ENCODE measurements at regions not wholly inside any gene's neighbourhood (a gene's known extent, or its start where the extent isn't known, plus 50 kb on each side); places are given as distances from the start of the nearest gene placed in this dataset.
A peak's percentile ranks its signal among the peaks of the same experiment; 100 is the strongest.

DNA sequence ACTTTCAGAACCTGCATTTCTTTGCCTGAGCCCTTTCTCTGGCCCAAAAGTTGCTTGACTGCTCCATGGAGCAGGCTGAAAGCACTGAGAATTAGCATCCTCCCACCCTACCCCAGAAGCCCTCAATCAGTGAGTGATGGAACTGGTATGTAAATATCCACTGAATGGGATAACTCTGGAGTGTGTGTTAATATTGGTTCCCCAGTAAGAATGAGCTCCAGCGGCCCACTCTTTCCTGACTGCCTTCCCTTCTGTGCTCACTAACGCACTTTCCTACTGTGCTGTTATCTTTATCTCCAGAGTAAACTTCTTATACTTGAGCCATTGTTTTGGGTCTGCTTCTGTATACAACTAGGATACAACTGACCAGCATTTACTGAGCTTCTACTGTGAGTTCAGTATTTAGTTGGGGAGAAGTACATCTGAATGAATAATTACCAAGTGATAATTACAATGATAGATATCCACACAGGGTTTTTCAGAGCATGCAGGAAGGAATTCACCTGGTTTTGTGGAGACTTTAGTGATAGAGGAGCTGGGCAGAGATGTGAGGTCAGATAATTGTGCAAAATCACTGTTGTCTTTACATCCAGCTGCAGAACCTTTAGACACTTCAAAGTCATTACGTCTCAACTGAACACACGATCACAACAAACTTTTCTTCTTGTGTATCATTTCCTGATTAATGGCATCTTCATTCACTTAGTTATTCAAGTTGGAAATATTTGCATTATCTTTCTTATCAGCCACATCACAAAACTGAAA, 149.2 kb upstream of the BTG1 start:
- Histone ChIP-seq H3K9ac (ENCODE audit: low read length) (no peak overlapping the region), H3K79me2 (ENCODE audit: low read length) (no peaks in the 10 kb centered on the region), H3K9me2 (replicated peaks; ENCODE audit: insufficient read depth, low read length) (no peaks in the 10 kb centered on the region), H3K4me1 (ENCODE audit: low read length) (no peaks in the 10 kb centered on the region), H3K27me3 (ENCODE audit: low read length) (no peaks in the 10 kb centered on the region), H3K4me2 (ENCODE audit: low read depth, low read length, poor library complexity, severe bottlenecking) (no peak overlapping the region), H3K27ac (ENCODE audit: low read length) (no peak overlapping the region), H4K20me1 (ENCODE audit: insufficient read depth, low read depth, low read length) (no peaks in the 10 kb centered on the region), H3K9me3 (ENCODE audit: low read length) (no peaks in the 10 kb centered on the region), H3K36me3 (ENCODE audit: insufficient read depth, low read length) (no peaks in the 10 kb centered on the region), H3K4me3 (ENCODE audit: low read length) (no peak overlapping the region), H2AFZ (ENCODE audit: low read length) (no peak overlapping the region)
- DNase-seq = no peak

DNA sequence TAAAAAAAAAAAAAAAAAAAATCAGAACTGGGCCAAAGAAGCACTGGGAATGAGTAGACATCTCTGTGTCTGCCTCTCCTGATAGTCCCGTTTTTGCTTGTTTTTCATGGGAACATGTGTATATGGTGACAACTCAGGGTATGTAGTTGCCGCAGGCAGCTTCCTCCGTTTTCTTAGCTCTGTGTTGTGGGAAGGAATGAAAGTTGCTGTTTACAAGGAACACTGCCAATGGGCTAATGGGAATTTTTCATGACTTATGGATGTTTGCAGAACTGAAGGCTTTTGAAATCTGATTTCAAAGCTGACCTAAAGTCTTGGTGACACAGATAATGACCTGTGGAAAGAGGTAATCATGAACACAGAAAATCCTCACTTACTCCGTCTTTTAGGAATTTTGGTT, 146.4 kb upstream of the BTG1 start:
- Histone ChIP-seq H2AFZ (ENCODE audit: low read length) (no peak overlapping the region), H3K9ac (ENCODE audit: low read length) (no peak overlapping the region), H3K9me3 (ENCODE audit: low read length) (no peaks in the 10 kb centered on the region), H3K4me2 (ENCODE audit: low read depth, low read length, poor library complexity, severe bottlenecking) (no peak overlapping the region), H3K36me3 (ENCODE audit: insufficient read depth, low read length) (no peaks in the 10 kb centered on the region), H3K27me3 (ENCODE audit: low read length) (no peaks in the 10 kb centered on the region), H3K27ac (ENCODE audit: low read length) (no peak overlapping the region), H3K79me2 (ENCODE audit: low read length) (no peaks in the 10 kb centered on the region), H3K4me1 (ENCODE audit: low read length) (no peaks in the 10 kb centered on the region), H4K20me1 (ENCODE audit: insufficient read depth, low read depth, low read length) (no peaks in the 10 kb centered on the region), H3K4me3 (ENCODE audit: low read length) (no peak overlapping the region), H3K9me2 (replicated peaks; ENCODE audit: insufficient read depth, low read length) (no peaks in the 10 kb centered on the region)
- DNase-seq = peak; percentile 19

DNA sequence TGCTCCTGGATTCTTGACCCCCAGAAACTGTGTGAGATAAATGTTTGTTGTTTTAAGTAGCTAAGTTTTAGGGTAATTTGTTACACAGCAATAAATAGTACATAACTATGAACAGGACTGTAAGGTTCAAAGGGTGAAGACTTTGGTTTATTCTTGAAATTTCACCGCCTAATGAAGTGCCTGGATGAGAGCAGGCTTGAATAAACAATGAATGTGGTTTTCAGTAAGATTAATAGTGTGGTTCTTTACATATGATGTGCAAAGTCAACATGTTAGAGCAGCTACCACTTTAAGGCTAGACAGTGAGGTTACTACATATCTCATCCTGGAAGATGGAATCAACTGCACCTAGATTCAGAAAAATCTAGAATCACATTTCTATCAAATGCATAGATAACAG, 145.2 kb upstream of the BTG1 start:
- H3K27ac ChIP-seq (ENCODE audit: low read length) = no peak overlapping the region
- H3K27me3 ChIP-seq (ENCODE audit: low read length) = no peaks in the 10 kb centered on the region
- no peaks in the 10 kb centered on the region for H3K79me2 ChIP-seq (ENCODE audit: low read length)
- no peak overlapping the region for H3K4me3 ChIP-seq (ENCODE audit: low read length)
- H2AFZ ChIP-seq (ENCODE audit: low read length) = no peak overlapping the region
- H3K4me1 ChIP-seq (ENCODE audit: low read length) = no peaks in the 10 kb centered on the region
- no peaks in the 10 kb centered on the region for H3K9me3 ChIP-seq (ENCODE audit: low read length)
- DNase-seq = no peak
- H3K9me2 ChIP-seq (replicated peaks; ENCODE audit: insufficient read depth, low read length) = no peaks in the 10 kb centered on the region
- no peaks in the 10 kb centered on the region for H3K36me3 ChIP-seq (ENCODE audit: insufficient read depth, low read length)
- H4K20me1 ChIP-seq (ENCODE audit: insufficient read depth, low read depth, low read length) = no peaks in the 10 kb centered on the region
- no peak overlapping the region for H3K4me2 ChIP-seq (ENCODE audit: low read depth, low read length, poor library complexity, severe bottlenecking)
- H3K9ac ChIP-seq (ENCODE audit: low read length) = no peak overlapping the region

DNA sequence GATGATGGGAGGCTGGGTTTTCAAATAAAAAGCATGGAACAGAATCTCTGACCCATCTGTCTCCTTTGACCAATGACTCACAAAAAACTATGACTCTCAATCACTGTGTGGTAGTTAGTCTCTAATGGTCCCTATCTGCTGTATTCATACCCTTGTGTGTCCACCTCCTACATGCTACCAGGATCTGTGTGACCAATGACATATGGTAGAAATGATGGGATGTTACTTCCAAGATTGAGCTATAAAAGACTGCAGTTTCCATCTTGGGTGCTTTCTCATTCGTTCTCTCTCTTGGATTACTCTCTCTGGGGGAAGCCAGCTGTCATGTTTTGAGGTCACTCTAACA, 144.7 kb upstream of the BTG1 start:
- Histone ChIP-seq H3K36me3 (ENCODE audit: insufficient read depth, low read length) (no peaks in the 10 kb centered on the region), H4K20me1 (ENCODE audit: insufficient read depth, low read depth, low read length) (no peaks in the 10 kb centered on the region), H3K79me2 (ENCODE audit: low read length) (no peaks in the 10 kb centered on the region), H3K4me2 (ENCODE audit: low read depth, low read length, poor library complexity, severe bottlenecking) (no peak overlapping the region), H3K9me3 (ENCODE audit: low read length) (no peaks in the 10 kb centered on the region), H3K4me1 (ENCODE audit: low read length) (no peaks in the 10 kb centered on the region), H3K4me3 (ENCODE audit: low read length) (no peak overlapping the region), H3K9ac (ENCODE audit: low read length) (no peak overlapping the region), H2AFZ (ENCODE audit: low read length) (no peak overlapping the region), H3K27me3 (ENCODE audit: low read length) (no peaks in the 10 kb centered on the region), H3K27ac (ENCODE audit: low read length) (no peak overlapping the region), H3K9me2 (replicated peaks; ENCODE audit: insufficient read depth, low read length) (no peaks in the 10 kb centered on the region)
- DNase-seq = no peak

DNA sequence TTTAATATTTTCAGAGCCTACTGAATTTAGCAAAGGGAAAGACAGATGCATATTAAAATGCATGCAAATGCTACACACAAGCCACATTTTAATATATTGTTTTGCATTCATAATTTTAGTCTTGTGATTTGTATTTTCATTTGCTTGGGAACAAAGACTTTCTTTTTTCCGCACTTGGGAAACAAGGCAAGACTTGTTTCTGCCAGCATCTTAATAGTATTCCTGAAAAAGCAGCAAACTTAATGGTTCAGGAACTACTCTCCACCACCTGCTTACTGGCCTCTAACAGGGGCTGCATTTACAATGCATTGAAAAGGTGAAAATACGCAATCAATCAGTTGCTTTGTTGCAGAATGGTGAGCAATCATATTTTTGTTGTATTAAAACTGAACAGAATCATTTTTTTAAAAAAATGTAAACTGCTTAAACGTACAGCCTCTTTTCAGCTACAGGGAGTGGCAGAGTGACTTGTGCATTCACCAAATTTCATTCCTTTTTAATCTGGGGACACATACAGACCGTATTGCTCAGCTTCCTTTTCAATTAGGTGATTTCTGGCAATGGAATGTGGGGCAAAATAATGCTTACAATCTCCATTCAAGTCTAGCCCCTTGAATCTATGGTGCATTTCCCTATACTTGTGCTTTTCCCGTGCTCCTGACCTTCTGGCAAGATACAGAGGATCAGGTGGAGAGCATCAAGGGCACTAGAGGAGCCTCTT, 144.1 kb upstream of the BTG1 start:
- no peaks in the 10 kb centered on the region for H3K27me3 ChIP-seq (ENCODE audit: low read length)
- no peaks in the 10 kb centered on the region for H4K20me1 ChIP-seq (ENCODE audit: insufficient read depth, low read depth, low read length)
- no peak overlapping the region for H3K9ac ChIP-seq (ENCODE audit: low read length)
- no peak overlapping the region for H3K4me3 ChIP-seq (ENCODE audit: low read length)
- no peaks in the 10 kb centered on the region for H3K79me2 ChIP-seq (ENCODE audit: low read length)
- no peak for DNase-seq
- no peak overlapping the region for H3K27ac ChIP-seq (ENCODE audit: low read length)
- no peaks in the 10 kb centered on the region for H3K9me3 ChIP-seq (ENCODE audit: low read length)
- no peak overlapping the region for H2AFZ ChIP-seq (ENCODE audit: low read length)
- no peaks in the 10 kb centered on the region for H3K36me3 ChIP-seq (ENCODE audit: insufficient read depth, low read length)
- no peaks in the 10 kb centered on the region for H3K4me1 ChIP-seq (ENCODE audit: low read length)
- no peaks in the 10 kb centered on the region for H3K9me2 ChIP-seq (replicated peaks; ENCODE audit: insufficient read depth, low read length)
- no peak overlapping the region for H3K4me2 ChIP-seq (ENCODE audit: low read depth, low read length, poor library complexity, severe bottlenecking)

DNA sequence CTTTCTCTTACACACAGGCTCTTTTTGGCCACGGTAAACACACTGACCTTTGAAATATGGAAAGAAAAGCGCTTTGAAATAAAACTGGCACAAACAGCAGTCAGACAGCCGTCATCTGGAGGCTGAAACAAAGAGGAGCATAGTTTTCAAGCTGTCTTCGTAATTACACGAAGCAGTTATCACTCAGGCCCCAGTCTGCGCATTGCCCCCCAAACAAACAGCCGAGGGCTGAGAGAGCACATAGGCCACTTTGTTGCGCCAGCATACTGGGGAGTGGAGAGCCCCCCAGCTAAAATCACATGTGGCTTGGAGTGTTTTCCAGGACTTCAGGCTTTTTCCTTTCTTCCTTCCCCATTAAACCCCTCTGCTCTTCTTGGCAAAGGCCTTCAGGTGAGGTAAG, 142.9 kb upstream of the BTG1 start:
- Histone ChIP-seq H3K27ac (ENCODE audit: low read length) (no peak overlapping the region), H3K4me3 (ENCODE audit: low read length) (no peak overlapping the region)
- DNase-seq = no peak

DNA sequence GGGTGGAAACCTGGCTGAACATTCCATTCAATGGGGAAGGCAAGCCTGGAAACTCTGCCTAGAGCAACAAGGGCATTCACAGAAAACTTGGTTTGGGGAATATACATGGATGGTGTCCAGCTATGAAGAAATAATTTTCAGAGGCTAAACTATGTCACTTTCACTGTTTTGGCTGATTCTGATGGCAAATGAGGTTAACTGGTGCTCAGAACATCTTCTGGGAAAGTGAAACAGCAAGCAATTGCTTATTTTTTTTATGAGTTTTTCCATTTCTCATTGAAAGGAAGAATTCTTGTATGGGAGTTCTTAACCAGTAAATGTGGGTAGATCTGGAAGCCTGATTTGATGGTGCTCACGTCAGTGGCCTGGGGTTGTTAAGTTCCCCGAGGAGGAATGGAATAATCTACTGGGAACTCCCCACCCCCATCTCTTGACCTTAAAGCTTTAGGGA, 132.8 kb upstream of the BTG1 start:
- Histone ChIP-seq H3K79me2 (ENCODE audit: low read length) (no peaks in the 10 kb centered on the region), H3K4me1 (ENCODE audit: low read length) (no peaks in the 10 kb centered on the region), H3K9ac (ENCODE audit: low read length) (no peak overlapping the region), H2AFZ (ENCODE audit: low read length) (no peak overlapping the region), H3K9me2 (replicated peaks; ENCODE audit: insufficient read depth, low read length) (no peaks in the 10 kb centered on the region; the same call in 1 of the 2 replicates), H3K27me3 (ENCODE audit: low read length) (no peaks in the 10 kb centered on the region), H3K9me3 (ENCODE audit: low read length) (no peaks in the 10 kb centered on the region), H3K36me3 (ENCODE audit: insufficient read depth, low read length) (no peaks in the 10 kb centered on the region), H3K4me3 (ENCODE audit: low read length) (no peak overlapping the region), H3K27ac (ENCODE audit: low read length) (no peak overlapping the region), H4K20me1 (ENCODE audit: insufficient read depth, low read depth, low read length) (no peaks in the 10 kb centered on the region), H3K4me2 (ENCODE audit: low read depth, low read length, poor library complexity, severe bottlenecking) (no peak overlapping the region)
- DNase-seq = no peak

More for the DNA sequence above, 142.9 kb upstream of the BTG1 start:
- H3K9me2 ChIP-seq (replicated peaks; ENCODE audit: insufficient read depth, low read length) = no peaks in the 10 kb centered on the region
- no peaks in the 10 kb centered on the region for H3K36me3 ChIP-seq (ENCODE audit: insufficient read depth, low read length)
- no peak overlapping the region for H3K9ac ChIP-seq (ENCODE audit: low read length)
- H3K79me2 ChIP-seq (ENCODE audit: low read length) = no peaks in the 10 kb centered on the region
- no peaks in the 10 kb centered on the region for H3K9me3 ChIP-seq (ENCODE audit: low read length)
- no peak overlapping the region for H2AFZ ChIP-seq (ENCODE audit: low read length)
- H3K4me2 ChIP-seq (ENCODE audit: low read depth, low read length, poor library complexity, severe bottlenecking) = no peak overlapping the region
- H3K27me3 ChIP-seq (ENCODE audit: low read length) = no peaks in the 10 kb centered on the region
- no peaks in the 10 kb centered on the region for H4K20me1 ChIP-seq (ENCODE audit: insufficient read depth, low read depth, low read length)
- H3K4me1 ChIP-seq (ENCODE audit: low read length) = no peaks in the 10 kb centered on the region

DNA sequence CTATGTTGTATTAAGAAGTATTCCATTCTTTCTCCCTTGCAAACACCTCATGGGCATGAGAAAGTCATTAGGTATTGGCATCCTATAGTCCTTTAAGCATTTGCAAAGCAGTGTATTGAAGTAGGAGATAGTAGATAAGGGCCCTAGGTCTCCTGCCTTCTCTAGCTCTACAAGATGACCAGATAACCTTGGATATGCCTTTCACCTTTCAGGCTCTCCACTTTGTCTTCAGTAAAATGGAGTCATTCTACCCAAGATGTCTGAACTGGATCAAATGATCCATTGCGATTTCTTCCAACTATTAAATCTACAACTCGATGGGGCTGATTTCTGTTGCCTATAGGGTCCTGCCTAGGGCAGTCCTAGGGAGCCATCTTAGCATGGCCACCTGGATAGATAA, 132.1 kb upstream of the BTG1 start:
- Histone ChIP-seq H3K4me3 (ENCODE audit: low read length) (no peak overlapping the region), H3K27ac (ENCODE audit: low read length) (no peak overlapping the region), H3K27me3 (ENCODE audit: low read length) (no peaks in the 10 kb centered on the region), H3K4me1 (ENCODE audit: low read length) (no peaks in the 10 kb centered on the region), H3K36me3 (ENCODE audit: insufficient read depth, low read length) (no peaks in the 10 kb centered on the region), H3K9ac (ENCODE audit: low read length) (no peak overlapping the region), H2AFZ (ENCODE audit: low read length) (no peak overlapping the region), H3K9me2 (replicated peaks; ENCODE audit: insufficient read depth, low read length) (no peaks in the 10 kb centered on the region; the same call in 1 of the 2 replicates), H3K9me3 (ENCODE audit: low read length) (no peaks in the 10 kb centered on the region), H3K4me2 (ENCODE audit: low read depth, low read length, poor library complexity, severe bottlenecking) (no peak overlapping the region), H4K20me1 (ENCODE audit: insufficient read depth, low read depth, low read length) (no peaks in the 10 kb centered on the region), H3K79me2 (ENCODE audit: low read length) (no peaks in the 10 kb centered on the region)
- DNase-seq = no peak

All from Karpas-422 (cell line).